Stomach (tissue), 8 donors: ENCODE measurements at regions not wholly inside any gene's neighbourhood (a gene's known extent, or its start where the extent isn't known, plus 50 kb on each side); places are given as distances from the start of the nearest gene placed in this dataset.

ENCODE experiments used
- DNase-seq, 2 donors: peaks; one replicate each; pipeline versions ENCODE4 v3.0.0 to v3.0.0-alpha.2; 2013 to 2019
- H3K27ac ChIP-seq, 5 donors: fragments of 200-600 bp in 4 of 5; sonication (generic) in 4 of 5; one replicate each; pipeline ENCODE4 v1.5.1; 2013 to 2019; ENCODE audit warnings: mild to moderate bottlenecking in 1 of 5, moderate library complexity in 1 of 5
- H3K27me3 ChIP-seq, 3 donors: fragments of 200-600 bp; sonication (generic); one replicate each; pipeline ENCODE4 v1.5.1; 2017 to 2019; ENCODE audit warnings: mixed run types in 1 of 3
- H3K36me3 ChIP-seq, 4 donors: fragments of 200-600 bp; sonication (generic); 1 replicate in 3 of 4; 2 replicates in 1 of 4; pipeline ENCODE4 v1.5.1; 2016 to 2019
- H3K4me1 ChIP-seq, 4 donors: fragments of 200-600 bp; sonication (generic); one replicate each; pipeline ENCODE4 v1.5.1; 2016 to 2019
- H3K4me3 ChIP-seq, 4 donors: fragments of 200-600 bp; sonication (generic) in 3 of 4; one replicate each; pipeline ENCODE4 v1.5.1; 2016 to 2019; ENCODE audit warnings: mild to moderate bottlenecking in 1 of 4
- H3K9me3 ChIP-seq, 4 donors: fragments of 200-600 bp; sonication (generic); one replicate each; pipeline ENCODE4 v1.5.1; 2016 to 2019
- EP300 ChIP-seq: sonication (generic); formaldehyde crosslinking; IDR thresholded peaks from one replicate; pipeline ENCODE4 v1.6.1; 2017; ENCODE audit warnings: antibody characterized with exemption
- POLR2A ChIP-seq, 4 donors: fragments of 450-650 bp; IDR thresholded peaks; one replicate each; pipeline ENCODE4 v1.6.1; 2016; ENCODE audit warnings: antibody characterized with exemption in 4 of 4, control low read depth in 2 of 4, mild to moderate bottlenecking in 1 of 4, moderate library complexity in 1 of 4
- POLR2AphosphoS5 ChIP-seq, 3 donors: sonication (generic); formaldehyde crosslinking; IDR thresholded peaks; one replicate each; pipeline ENCODE4 v1.6.1; 2016; ENCODE audit warnings: antibody characterized with exemption in 3 of 3
- WGBS, 5 donors: extraction: QIAGEN DNeasy Blood & Tissue Kit in 3 of 5; methylation state at CpG; one replicate each; pipeline versions ENCODE4 v1.1.5 to v1.1.7; 2013 to 2018; 5-methylcytosine and 5-hydroxymethylcytosine counted together
- intact Hi-C: fragments of 100-400 bp; cut with DNase I; formaldehyde crosslinking; loops from one replicate; pipeline ENCODE4 v1.15.1; 2023; ENCODE audit warnings: low total_unique reads
- TF ChIP-seq, protein P1 (sequence below), 7 experiments: fragments of 450-650 bp in 4 of 7; fragments of 200-600 bp in 3 of 7; sonication (generic) in 3 of 7; IDR thresholded peaks; one replicate each; pipeline ENCODE4 v1.5.1; 2016 to 2019; ENCODE audit warnings: antibody characterized with exemption in 7 of 7, control low read depth in 2 of 7, mild to moderate bottlenecking in 1 of 7
- donor health status: healthy with polysubstance abuse.
- donor health status: Bipolar disorder and iron deficiency.
- donor health status: healthy.

DNA sequence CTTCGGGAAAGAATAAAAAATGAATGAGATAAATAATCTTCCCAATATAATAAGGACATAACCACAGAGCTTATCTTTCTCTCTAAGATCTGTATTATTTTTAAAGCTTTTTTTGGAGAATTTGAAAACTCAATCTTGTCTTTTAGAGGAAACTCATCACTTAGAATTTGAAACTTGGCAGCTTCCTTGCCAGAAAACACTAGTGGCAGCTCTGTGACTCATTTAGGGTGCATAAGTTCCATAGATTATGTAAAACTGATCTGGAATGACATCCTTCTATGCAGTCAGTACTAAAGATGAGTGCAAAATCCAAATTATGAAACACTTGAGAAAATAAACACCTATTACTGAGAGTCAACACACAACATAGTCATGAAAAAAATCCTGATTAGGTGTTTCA is 848.0 kb downstream of the DACH1 start:
- Histone ChIP-seq H3K4me3 (no peak overlapping the region), H3K27me3 (no peaks in the 10 kb centered on the region), H3K9me3 (no peaks in the 10 kb centered on the region), H3K27ac (no peak overlapping the region), H3K4me1 (no peaks in the 10 kb centered on the region), H3K36me3 (no peaks in the 10 kb centered on the region)
- DNase-seq: no peak
- TF ChIP-seq, protein P1, sequence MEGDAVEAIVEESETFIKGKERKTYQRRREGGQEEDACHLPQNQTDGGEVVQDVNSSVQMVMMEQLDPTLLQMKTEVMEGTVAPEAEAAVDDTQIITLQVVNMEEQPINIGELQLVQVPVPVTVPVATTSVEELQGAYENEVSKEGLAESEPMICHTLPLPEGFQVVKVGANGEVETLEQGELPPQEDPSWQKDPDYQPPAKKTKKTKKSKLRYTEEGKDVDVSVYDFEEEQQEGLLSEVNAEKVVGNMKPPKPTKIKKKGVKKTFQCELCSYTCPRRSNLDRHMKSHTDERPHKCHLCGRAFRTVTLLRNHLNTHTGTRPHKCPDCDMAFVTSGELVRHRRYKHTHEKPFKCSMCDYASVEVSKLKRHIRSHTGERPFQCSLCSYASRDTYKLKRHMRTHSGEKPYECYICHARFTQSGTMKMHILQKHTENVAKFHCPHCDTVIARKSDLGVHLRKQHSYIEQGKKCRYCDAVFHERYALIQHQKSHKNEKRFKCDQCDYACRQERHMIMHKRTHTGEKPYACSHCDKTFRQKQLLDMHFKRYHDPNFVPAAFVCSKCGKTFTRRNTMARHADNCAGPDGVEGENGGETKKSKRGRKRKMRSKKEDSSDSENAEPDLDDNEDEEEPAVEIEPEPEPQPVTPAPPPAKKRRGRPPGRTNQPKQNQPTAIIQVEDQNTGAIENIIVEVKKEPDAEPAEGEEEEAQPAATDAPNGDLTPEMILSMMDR (IDR thresholded peaks at IDR 0.05): no peak
- TF ChIP-seq POLR2A (IDR thresholded peaks at IDR 0.05): no peak
- no peak for TF ChIP-seq POLR2AphosphoS5 (IDR thresholded peaks at IDR 0.05)
- no peak for TF ChIP-seq EP300
- WGBS, 5 donors: 49 to 78% (median 69%) methylated on average over 1 of the region's 1 CpG
- intact Hi-C loops: no loop called here

DNA sequence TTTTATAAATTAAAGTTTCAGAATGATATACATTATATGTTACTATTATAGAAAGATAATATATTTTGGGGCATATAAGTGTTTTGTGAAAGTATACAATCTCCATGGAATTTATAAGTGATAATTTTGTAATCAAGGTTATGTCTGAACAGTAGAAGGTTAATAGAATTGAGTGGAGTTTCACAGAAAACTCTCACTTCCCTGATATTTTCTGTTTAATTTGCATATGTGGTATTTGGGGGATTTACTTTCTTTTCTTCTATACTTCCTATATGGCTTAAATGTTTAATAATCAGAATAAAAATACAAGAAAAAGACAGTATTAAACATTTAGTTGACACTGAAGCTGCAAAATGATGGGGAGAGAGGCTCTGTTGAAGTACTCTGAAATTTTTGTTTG is 848.5 kb downstream of the DACH1 start:
- Histone ChIP-seq H3K9me3 (no peaks in the 10 kb centered on the region), H3K4me1 (no peaks in the 10 kb centered on the region), H3K4me3 (no peak overlapping the region), H3K36me3 (no peaks in the 10 kb centered on the region), H3K27ac (no peak overlapping the region), H3K27me3 (no peaks in the 10 kb centered on the region)
- DNase-seq: no peak
- intact Hi-C loops: no loop called here
- TF ChIP-seq EP300 (no peak), POLR2A (IDR thresholded peaks at IDR 0.05) (no peak), POLR2AphosphoS5 (IDR thresholded peaks at IDR 0.05) (no peak)
- TF ChIP-seq, protein P1 (IDR thresholded peaks at IDR 0.05): no peak

DNA sequence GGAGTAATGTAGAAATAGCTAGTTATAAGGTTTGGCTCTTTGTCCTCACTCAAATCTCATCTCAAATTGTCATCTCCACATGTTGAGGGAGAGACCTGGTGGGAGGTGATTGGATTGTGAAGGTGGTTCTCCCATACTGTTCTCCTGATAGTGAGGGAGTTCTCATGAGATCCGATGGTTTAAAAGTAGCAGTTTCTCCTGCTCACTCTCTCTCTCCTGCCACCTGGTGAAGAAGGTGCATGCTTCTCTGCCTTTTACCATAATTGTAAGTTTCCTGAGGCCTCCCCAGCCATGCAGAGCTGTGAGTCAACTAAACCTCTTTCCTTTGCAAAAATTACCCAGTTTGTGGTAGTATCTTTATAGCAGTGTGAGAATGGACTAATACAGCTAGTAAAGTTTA is 849.4 kb downstream of the DACH1 start:
- H3K36me3 ChIP-seq: no peaks in the 10 kb centered on the region
- H3K27me3 ChIP-seq: no peaks in the 10 kb centered on the region
- TF ChIP-seq, protein P1 (IDR thresholded peaks at IDR 0.05): no peak
- TF ChIP-seq EP300 (no peak), POLR2AphosphoS5 (IDR thresholded peaks at IDR 0.05) (no peak), POLR2A (IDR thresholded peaks at IDR 0.05) (no peak)
- H3K27ac ChIP-seq: no peak overlapping the region
- no peak overlapping the region for H3K4me3 ChIP-seq
- peak in 1 of 2 donors; percentile 6 for DNase-seq
- no peaks in the 10 kb centered on the region for H3K4me1 ChIP-seq
- intact Hi-C loops: no loop called here
- 25 to 36% (median 31%) methylated on average over 1 of the region's 1 CpG for WGBS, 5 donors
- H3K9me3 ChIP-seq: no peaks in the 10 kb centered on the region

- Histone ChIP-seq H3K27ac (no peak overlapping the region), H3K36me3 (no peaks in the 10 kb centered on the region), H3K27me3 (no peaks in the 10 kb centered on the region), H3K9me3 (no peaks in the 10 kb centered on the region), H3K4me1 (no peaks in the 10 kb centered on the region), H3K4me3 (no peak overlapping the region)
- DNase-seq: no peak
- 80 to 91% (median 87%) methylated on average over 2 of the region's 2 CpGs for WGBS, 5 donors
- TF ChIP-seq EP300: no peak
- TF ChIP-seq POLR2A (IDR thresholded peaks at IDR 0.05): no peak
- no peak for TF ChIP-seq POLR2AphosphoS5 (IDR thresholded peaks at IDR 0.05)
- TF ChIP-seq, protein P1 (IDR thresholded peaks at IDR 0.05): no peak
- intact Hi-C loops: no loop called here
Measured at GRCh38 chr13:71015516-71015915, 851.5 kb downstream of the DACH1 start.

GRCh38 chr13:71015021-71015420 is 852.0 kb downstream of the DACH1 start:
- Histone ChIP-seq H3K36me3 (no peaks in the 10 kb centered on the region), H3K9me3 (no peaks in the 10 kb centered on the region), H3K27me3 (no peaks in the 10 kb centered on the region), H3K27ac (no peak overlapping the region), H3K4me1 (no peaks in the 10 kb centered on the region), H3K4me3 (no peak overlapping the region)
- WGBS, 5 donors: 73 to 86% (median 83%) methylated on average over 9 of the region's 9 CpGs
- TF ChIP-seq, protein P1 (IDR thresholded peaks at IDR 0.05): no peak
- TF ChIP-seq POLR2AphosphoS5 (IDR thresholded peaks at IDR 0.05) (no peak), EP300 (no peak), POLR2A (IDR thresholded peaks at IDR 0.05) (no peak)
- intact Hi-C loops: no loop called here
- DNase-seq: no peak
